HCT116 (cell line): ENCODE measurements at regions not wholly inside any gene's neighbourhood (a gene's known extent, or its start where the extent isn't known, plus 50 kb on each side); places are given as distances from the start of the nearest gene placed in this dataset.

Source experiments
- ATAC-seq: fragments of 200-7000 bp; cut with Tn5 transposase; 2 replicates; pipeline ENCODE4 v1.9.1; 2020; ENCODE audit warnings: mild to moderate bottlenecking, moderate library complexity
- BruUV-seq: library from RNA; stranded (reverse); fragments of 400-500 nt; replicated peaks from 2 replicates; lab custom pipeline; 2021; lab: Mats Ljungman, UMichigan
- CTCF ChIA-PET: fragments of 300-600 bp; sonication (Branson Sonifier 250); formaldehyde crosslinking; loops from one replicate; lab custom pipeline; 2021; ENCODE audit warnings: antibody characterized with exemption; lab: Charles Lee
- POLR2A ChIA-PET: fragments of 300-600, 350-600 bp; sonication (Branson Sonifier 250); formaldehyde crosslinking; loops from one replicate; lab custom pipeline; 2021; ENCODE audit warnings: antibody characterized with exemption; lab: Charles Lee
- RAD21 ChIA-PET, 2 experiments: fragments of 300-600 bp; sonication (Branson Sonifier 250); formaldehyde crosslinking; loops; one replicate each; lab custom pipeline; 2023; ENCODE audit warnings: low total read pairs in 2 of 2; ENCODE audit not compliant: uncharacterized antibody in 2 of 2, unreplicated experiment in 2 of 2, low non-redundant PET in 1 of 2; lab: Charles Lee
- DNase-seq: peaks from one replicate; pipeline ENCODE4 v3.0.0-alpha.2; 2010; ENCODE audit warnings: low read depth, low spot score
- H2AFZ ChIP-seq: fragments of 200-600 bp; shearing (Covaris generic), sonication (generic); 2 replicates; pipeline ENCODE4 v1.6.1; 2017; ENCODE audit warnings: low read depth, mixed run types, mixed read lengths, antibody characterized with exemption, low read length; ENCODE audit not compliant: poor library complexity, severe bottlenecking
- H3K27ac ChIP-seq: 2 replicates; pipeline ENCODE4 v1.5.1; 2012; ENCODE audit warnings: low read depth, low read length
- H3K27me3 ChIP-seq: fragments of 200-600 bp; sonication (generic); 2 replicates; pipeline ENCODE4 v1.6.1; 2016; ENCODE audit warnings: mixed run types, low read length, mixed read lengths; ENCODE audit not compliant: insufficient read depth
- H3K36me3 ChIP-seq, 2 experiments: fragments of 200-500 bp in 1 of 2; fragments of 200-600 bp in 1 of 2; sonication (Bioruptor generic) in 1 of 2; sonication (generic) in 1 of 2; 2 replicates each; pipeline versions ENCODE4 v1.5.1 to v1.6.1; 2014 to 2016; ENCODE audit warnings: low read length in 2 of 2, inconsistent platforms in 1 of 2, mixed read lengths in 1 of 2, mixed run types in 1 of 2; ENCODE audit not compliant: insufficient read depth in 2 of 2, control insufficient read depth in 1 of 2
- H3K4me1 ChIP-seq, 2 experiments: fragments of 200-600 bp in 1 of 2; sonication (generic) in 1 of 2; 2 replicates each; pipeline versions ENCODE4 v1.5.1 to v1.6.1; 2012 to 2017; ENCODE audit warnings: low read length in 2 of 2, inconsistent platforms in 1 of 2, mild to moderate bottlenecking in 1 of 2, mixed read lengths in 1 of 2, mixed run types in 1 of 2, moderate library complexity in 1 of 2; ENCODE audit not compliant: insufficient read depth in 2 of 2, control insufficient read depth in 1 of 2
- H3K4me2 ChIP-seq: fragments of 200-600 bp; sonication (generic); 2 replicates; pipeline ENCODE4 v1.6.1; 2017; ENCODE audit warnings: mixed run types, low read length, mixed read lengths
- H3K4me3 ChIP-seq, 2 experiments: fragments of 200-600 bp in 1 of 2; sonication (generic) in 1 of 2; replicated peaks in 1 of 2; 2 replicates each; pipeline ENCODE4 v1.5.1; 2011 to 2016; ENCODE audit warnings: low read length in 2 of 2, control low read depth in 1 of 2, low read depth in 1 of 2, mild to moderate bottlenecking in 1 of 2, mixed read lengths in 1 of 2, mixed run types in 1 of 2
- H3K79me2 ChIP-seq: fragments of 200-600 bp; sonication (generic); 2 replicates; pipeline ENCODE4 v1.6.1; 2017; ENCODE audit warnings: mild to moderate bottlenecking, mixed run types, low read length, moderate library complexity, mixed read lengths; ENCODE audit not compliant: insufficient read depth
- H3K9ac ChIP-seq: fragments of 200-600 bp; sonication (generic); 2 replicates; pipeline ENCODE4 v1.6.1; 2016; ENCODE audit warnings: low read length, mixed read lengths
- H3K9me2 ChIP-seq: fragments of 200-600 bp; sonication (generic), shearing (Covaris generic); 2 replicates; pipeline ENCODE4 v1.6.1; 2017; ENCODE audit warnings: mixed run types, mild to moderate bottlenecking, moderate library complexity; ENCODE audit not compliant: insufficient read depth
- H3K9me3 ChIP-seq, 2 experiments: fragments of 200-500 bp in 1 of 2; fragments of 200-600 bp in 1 of 2; sonication (Bioruptor generic) in 1 of 2; sonication (generic) in 1 of 2; 2 replicates each; pipeline ENCODE4 v1.6.1; 2014 to 2017; ENCODE audit warnings: low read length in 2 of 2, mixed read lengths in 2 of 2, inconsistent platforms in 1 of 2, low read depth in 1 of 2, mild to moderate bottlenecking in 1 of 2, mixed run types in 1 of 2, moderate library complexity in 1 of 2; ENCODE audit not compliant: control insufficient read depth in 1 of 2, insufficient read depth in 1 of 2
- H4K20me1 ChIP-seq: fragments of 200-600 bp; sonication (generic), shearing (Covaris generic); 2 replicates; pipeline ENCODE4 v1.6.1; 2017; ENCODE audit warnings: mixed run types, mild to moderate bottlenecking, moderate library complexity; ENCODE audit not compliant: insufficient read depth
- ATF3 ChIP-seq: IDR thresholded peaks from 2 replicates; pipeline ENCODE4 v1.6.1; 2012
- CBX3 ChIP-seq: IDR thresholded peaks from 2 replicates; pipeline ENCODE4 v1.6.1; 2012; ENCODE audit warnings: low read depth
- CTCF ChIP-seq, 3 experiments: fragments of 200-600 bp in 1 of 3; sonication (generic) in 1 of 3; IDR thresholded peaks in 2 of 3; conservative IDR thresholded peaks in 1 of 3; 2 replicates each; pipeline ENCODE4 v1.5.1; 2012 to 2017; ENCODE audit warnings: low read depth in 2 of 3, low read length in 2 of 3, antibody characterized with exemption in 1 of 3, borderline replicate concordance in 1 of 3, control low read depth in 1 of 3, mild to moderate bottlenecking in 1 of 3, mixed read lengths in 1 of 3, mixed run types in 1 of 3, moderate library complexity in 1 of 3; ENCODE audit not compliant: insufficient read depth in 1 of 3
- EGR1 ChIP-seq: IDR thresholded peaks from 2 replicates; pipeline ENCODE4 v1.6.1; 2012; ENCODE audit warnings: low read depth
- EZH2 ChIP-seq: fragments of 200-600 bp; sonication (generic); IDR thresholded peaks from 2 replicates; pipeline ENCODE4 v1.6.1; 2017; ENCODE audit warnings: antibody characterized with exemption, mixed run types
- EZH2phosphoT487 ChIP-seq: fragments of 200-600 bp; IDR thresholded peaks from 2 replicates; pipeline ENCODE4 v1.6.1; 2018; ENCODE audit warnings: antibody characterized with exemption, borderline replicate concordance
- FOSL1 ChIP-seq: IDR thresholded peaks from 2 replicates; pipeline ENCODE4 v1.6.1; 2012; ENCODE audit warnings: low read depth
- JUND ChIP-seq: IDR thresholded peaks from 2 replicates; pipeline ENCODE4 v1.6.1; 2012
- POLR2A ChIP-seq: IDR thresholded peaks from 2 replicates; pipeline ENCODE4 v1.7.0; 2011; ENCODE audit warnings: borderline replicate concordance; ENCODE audit not compliant: insufficient read depth, insufficient read length; ENCODE audit errors: extremely low read depth
- RAD21 ChIP-seq: IDR thresholded peaks from 2 replicates; pipeline ENCODE4 v1.6.1; 2012; ENCODE audit warnings: low read depth, mild to moderate bottlenecking
- SIN3A ChIP-seq: IDR thresholded peaks from 2 replicates; pipeline ENCODE4 v1.6.1; 2012; ENCODE audit warnings: low read depth
- YY1 ChIP-seq: IDR thresholded peaks from 2 replicates; pipeline ENCODE4 v1.6.1; 2011; ENCODE audit warnings: low read length, low read depth, moderate library complexity, mild to moderate bottlenecking; ENCODE audit not compliant: insufficient replicate concordance; ENCODE audit errors: extremely low read depth
- ZBTB33 ChIP-seq: IDR thresholded peaks from 2 replicates; pipeline ENCODE4 v1.6.1; 2011; ENCODE audit warnings: mild to moderate bottlenecking, low read length, moderate library complexity; ENCODE audit not compliant: insufficient replicate concordance; ENCODE audit errors: extremely low read depth
- intact Hi-C: fragments of 100-400 bp; cut with micrococcal nuclease; formaldehyde crosslinking; loops from 2 replicates; pipeline ENCODE4 v1.10.0; 2022

- Histone ChIP-seq H3K4me3 (no peak overlapping the region), H3K9me2 (no peaks in the 10 kb centered on the region), H3K27me3 (peaks cover 44% of the 10 kb centered on the region; the same call in 1 of the 2 replicates), H3K27ac (no peak overlapping the region), H3K4me1 (no peaks in the 10 kb centered on the region), H3K4me2 (no peak overlapping the region), H3K79me2 (no peaks in the 10 kb centered on the region), H3K36me3 (no peaks in the 10 kb centered on the region), H3K9me3 (no peaks in the 10 kb centered on the region), H2AFZ (no peak overlapping the region), H4K20me1 (no peaks in the 10 kb centered on the region), H3K9ac (no peak overlapping the region)
- intact Hi-C loops = no loop called here
- no TSS peak for BruUV-seq
- DNase-seq (no peak), ATAC-seq (no peak)
- no peak for TF ChIP-seq ATF3
- no peak for TF ChIP-seq ZBTB33
- ChIA-PET RAD21 (no interaction called here), POLR2A (no interaction called here), CTCF (no interaction called here)
Measured at GRCh38 chr18:24819141-24819890, 358.9 kb downstream of the HRH4 start.

- CTCF ChIA-PET = no interaction called here
- POLR2A ChIA-PET = no interaction called here
- no peaks in the 10 kb centered on the region for H3K79me2 ChIP-seq
- DNase-seq = no peak
- RAD21 ChIA-PET = no interaction called here
- H3K9me2 ChIP-seq = no peaks in the 10 kb centered on the region
- no peaks in the 10 kb centered on the region for H4K20me1 ChIP-seq
- intact Hi-C loops = no loop called here
- no peak overlapping the region for H3K4me2 ChIP-seq
- no peak overlapping the region for H3K4me3 ChIP-seq
- H3K27ac ChIP-seq = no peak overlapping the region
- no peaks in the 10 kb centered on the region for H3K36me3 ChIP-seq
- H3K4me1 ChIP-seq = no peaks in the 10 kb centered on the region
- H2AFZ ChIP-seq = no peak overlapping the region
- H3K9ac ChIP-seq = no peak overlapping the region
- H3K9me3 ChIP-seq = no peaks in the 10 kb centered on the region
- no TSS peak for BruUV-seq
- peaks cover 35% of the 10 kb centered on the region for H3K27me3 ChIP-seq
- ATAC-seq = no peak
- TF ChIP-seq JUND (no peak), SIN3A (no peak), POLR2A (no peak), CTCF (IDR thresholded peaks at IDR 0.05 in 2 of 3, conservative IDR thresholded peaks at IDR 0.05 in 1 of 3; ENCODE audit: borderline replicate concordance in 1 of 3, insufficient read depth in 1 of 3, low read depth in 2 of 3, low read length in 2 of 3) (no peak), FOSL1 (no peak), RAD21 (no peak), EZH2 (no peak), EZH2phosphoT487 (no peak), EGR1 (no peak), YY1 (no peak), CBX3 (no peak), ATF3 (no peak)
Measured at GRCh38 chr18:24825397-24825796, 365.0 kb downstream of the HRH4 start.
